ENCODE measurements at regions not wholly inside any gene's neighbourhood (a gene's known extent, or its start where the extent isn't known, plus 50 kb on each side); places are given as distances from the start of the nearest gene placed in this dataset.

DNA sequence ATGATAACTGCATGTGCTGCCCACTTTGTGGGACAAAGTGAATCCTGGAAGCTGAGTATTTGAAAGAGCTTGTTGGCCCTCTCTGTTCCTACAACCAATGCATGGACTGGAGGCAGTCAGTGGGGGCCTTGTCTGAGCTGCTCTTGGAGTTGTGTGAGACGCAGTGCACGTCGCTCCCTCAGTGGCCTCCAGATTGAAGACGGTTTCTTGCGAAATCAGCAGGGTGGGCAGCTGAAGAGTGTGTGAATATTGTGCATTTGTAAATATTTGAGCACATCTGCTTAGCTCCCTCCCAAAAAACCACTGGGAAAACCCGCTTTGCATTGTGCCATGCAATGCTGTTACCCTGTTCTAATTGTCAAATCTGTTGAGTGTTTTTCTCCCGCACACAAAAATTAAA is 782.8 kb downstream of the PLCL1 start:
- no peak for DNase-seq
- H3K36me3 ChIP-seq (ENCODE audit: control insufficient read depth, insufficient read depth, low read length), result no peaks in the 10 kb centered on the region
- H3K4me1 ChIP-seq (ENCODE audit: control insufficient read depth, insufficient read depth, low read length, poor library complexity, severe bottlenecking), result no peaks in the 10 kb centered on the region
- H3K4me3 ChIP-seq (ENCODE audit: insufficient read depth, low read depth, low read length, poor library complexity, severe bottlenecking), result no peak overlapping the region
- H3K27ac ChIP-seq (ENCODE audit: insufficient read depth, low read length, poor library complexity, severe bottlenecking), result no peak overlapping the region
- H3K27me3 ChIP-seq (replicated peaks; ENCODE audit: control insufficient read depth, insufficient read depth, low read length, poor library complexity, severe bottlenecking), result no peaks in the 10 kb centered on the region
- no peaks in the 10 kb centered on the region for H3K9me3 ChIP-seq (ENCODE audit: control insufficient read depth, low read length)

DNA sequence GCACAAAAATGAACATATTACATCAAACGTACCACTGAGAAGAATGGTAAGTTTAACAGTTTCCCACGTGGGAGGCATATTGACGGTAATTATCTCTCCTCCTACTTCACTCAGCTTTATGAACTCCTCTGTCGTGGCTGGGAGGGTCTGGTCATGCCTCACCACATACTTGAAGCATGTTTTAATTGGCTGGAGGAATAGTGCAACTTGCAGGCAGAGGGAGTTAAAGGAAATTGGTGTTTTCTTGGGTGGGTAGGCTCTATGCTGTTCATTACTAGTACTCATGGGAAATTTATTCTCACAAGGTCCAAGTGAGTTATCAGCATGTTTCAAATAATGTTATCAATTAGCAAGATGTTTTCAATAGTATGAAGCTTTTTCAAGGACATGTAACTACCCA is 767.0 kb downstream of the PLCL1 start:
- Histone ChIP-seq H3K27ac (ENCODE audit: insufficient read depth, low read length, poor library complexity, severe bottlenecking) (no peak overlapping the region), H3K27me3 (replicated peaks; ENCODE audit: control insufficient read depth, insufficient read depth, low read length, poor library complexity, severe bottlenecking) (no peaks in the 10 kb centered on the region), H3K4me3 (ENCODE audit: insufficient read depth, low read depth, low read length, poor library complexity, severe bottlenecking) (no peak overlapping the region), H3K9me3 (ENCODE audit: control insufficient read depth, low read length) (no peaks in the 10 kb centered on the region), H3K36me3 (ENCODE audit: control insufficient read depth, insufficient read depth, low read length) (no peaks in the 10 kb centered on the region), H3K4me1 (ENCODE audit: control insufficient read depth, insufficient read depth, low read length, poor library complexity, severe bottlenecking) (no peaks in the 10 kb centered on the region)
- DNase-seq, result no peak

DNA sequence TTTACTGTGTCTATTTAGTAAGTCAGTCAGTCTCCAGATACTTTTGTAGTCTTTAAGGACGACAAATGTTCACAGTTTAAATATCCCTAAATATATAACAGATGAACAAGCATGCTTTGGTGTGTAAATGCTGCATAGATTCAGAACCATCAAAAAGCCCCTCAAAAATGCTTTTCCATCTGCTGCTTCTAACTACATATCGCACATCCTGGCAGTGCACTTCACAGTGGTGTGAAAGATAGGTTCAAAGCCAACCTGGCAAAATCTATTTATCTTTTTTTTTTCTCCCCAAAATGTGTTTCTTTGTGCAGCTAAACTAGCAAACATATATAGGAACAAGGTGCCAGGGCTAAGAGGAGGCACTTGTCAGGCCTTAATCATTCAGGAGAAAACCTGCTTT is 753.8 kb downstream of the PLCL1 start:
- no peak for DNase-seq
- Histone ChIP-seq H3K27me3 (replicated peaks; ENCODE audit: control insufficient read depth, insufficient read depth, low read length, poor library complexity, severe bottlenecking) (no peaks in the 10 kb centered on the region), H3K4me1 (ENCODE audit: control insufficient read depth, insufficient read depth, low read length, poor library complexity, severe bottlenecking) (no peaks in the 10 kb centered on the region), H3K36me3 (ENCODE audit: control insufficient read depth, insufficient read depth, low read length) (no peaks in the 10 kb centered on the region), H3K9me3 (ENCODE audit: control insufficient read depth, low read length) (no peaks in the 10 kb centered on the region), H3K4me3 (ENCODE audit: insufficient read depth, low read depth, low read length, poor library complexity, severe bottlenecking) (no peak overlapping the region), H3K27ac (ENCODE audit: insufficient read depth, low read length, poor library complexity, severe bottlenecking) (no peak overlapping the region)

DNA sequence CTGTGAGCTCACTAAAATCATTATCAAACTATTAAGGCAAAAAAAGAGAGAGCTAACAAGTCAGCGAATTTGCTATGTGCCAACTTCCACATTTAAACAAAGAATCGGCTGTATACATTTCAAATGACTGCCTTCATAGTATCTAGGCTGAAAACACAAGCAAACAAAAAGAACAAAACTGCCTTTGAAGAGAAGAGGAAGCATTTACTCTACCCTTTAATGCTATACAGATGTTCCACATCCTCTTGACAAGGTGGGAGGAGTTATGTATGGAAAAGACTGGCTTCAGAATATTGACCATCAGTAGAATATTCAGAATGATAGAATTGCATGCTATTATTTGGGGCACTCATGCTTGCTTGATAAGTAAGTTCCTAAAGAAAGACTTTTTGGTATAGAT is 741.7 kb downstream of the PLCL1 start:
- Histone ChIP-seq H3K36me3 (ENCODE audit: control insufficient read depth, insufficient read depth, low read length) (no peaks in the 10 kb centered on the region), H3K27me3 (replicated peaks; ENCODE audit: control insufficient read depth, insufficient read depth, low read length, poor library complexity, severe bottlenecking) (no peaks in the 10 kb centered on the region), H3K4me1 (ENCODE audit: control insufficient read depth, insufficient read depth, low read length, poor library complexity, severe bottlenecking) (no peaks in the 10 kb centered on the region), H3K9me3 (ENCODE audit: control insufficient read depth, low read length) (no peaks in the 10 kb centered on the region), H3K27ac (ENCODE audit: insufficient read depth, low read length, poor library complexity, severe bottlenecking) (no peak overlapping the region), H3K4me3 (ENCODE audit: insufficient read depth, low read depth, low read length, poor library complexity, severe bottlenecking) (no peak overlapping the region)
- DNase-seq, result no peak

DNA sequence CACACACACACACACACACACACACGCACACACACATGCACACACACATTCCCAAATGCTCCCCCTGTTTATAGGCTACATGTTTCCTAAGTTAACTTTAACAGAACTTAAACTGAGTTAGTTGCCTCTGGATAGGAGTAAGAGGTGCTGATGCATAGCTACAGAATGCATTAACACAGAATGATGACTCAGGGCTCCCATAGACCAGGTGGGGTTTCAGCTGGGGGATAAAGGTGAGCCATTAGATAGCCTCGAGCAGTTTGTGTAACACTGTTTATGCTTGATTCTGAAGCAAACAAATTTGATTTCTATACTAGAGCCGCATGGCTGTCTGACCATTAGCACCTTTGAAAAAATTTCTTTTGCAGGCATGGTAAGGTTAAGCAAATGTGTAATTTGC is 741.0 kb downstream of the PLCL1 start:
- no peaks in the 10 kb centered on the region for H3K4me1 ChIP-seq (ENCODE audit: control insufficient read depth, insufficient read depth, low read length, poor library complexity, severe bottlenecking)
- H3K9me3 ChIP-seq (ENCODE audit: control insufficient read depth, low read length), result no peaks in the 10 kb centered on the region
- no peak for DNase-seq
- no peaks in the 10 kb centered on the region for H3K27me3 ChIP-seq (replicated peaks; ENCODE audit: control insufficient read depth, insufficient read depth, low read length, poor library complexity, severe bottlenecking)
- H3K36me3 ChIP-seq (ENCODE audit: control insufficient read depth, insufficient read depth, low read length), result no peaks in the 10 kb centered on the region
- H3K27ac ChIP-seq (ENCODE audit: insufficient read depth, low read length, poor library complexity, severe bottlenecking), result no peak overlapping the region
- H3K4me3 ChIP-seq (ENCODE audit: insufficient read depth, low read depth, low read length, poor library complexity, severe bottlenecking), result no peak overlapping the region

DNA sequence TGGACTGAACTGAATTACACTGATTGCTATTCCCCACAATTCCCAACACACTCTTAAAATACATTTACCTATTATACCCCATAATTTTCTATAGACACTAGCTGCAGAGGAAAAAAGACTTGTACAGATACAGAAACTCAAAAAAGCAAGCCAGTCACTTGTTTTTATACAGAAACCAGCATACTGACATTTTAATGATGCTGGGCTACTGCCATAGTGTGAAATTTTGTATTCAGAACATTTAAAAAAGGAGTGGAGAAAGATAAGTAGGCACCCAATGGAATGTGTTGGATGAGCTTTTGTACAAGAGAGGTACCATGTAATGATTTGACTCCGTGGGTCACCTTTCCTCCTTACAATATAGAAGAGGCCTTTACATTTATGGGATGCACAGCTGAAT is 740.1 kb downstream of the PLCL1 start:
- no peaks in the 10 kb centered on the region for H3K9me3 ChIP-seq (ENCODE audit: control insufficient read depth, low read length)
- DNase-seq, result no peak
- H3K36me3 ChIP-seq (ENCODE audit: control insufficient read depth, insufficient read depth, low read length), result no peaks in the 10 kb centered on the region
- H3K27me3 ChIP-seq (replicated peaks; ENCODE audit: control insufficient read depth, insufficient read depth, low read length, poor library complexity, severe bottlenecking), result no peaks in the 10 kb centered on the region
- no peak overlapping the region for H3K27ac ChIP-seq (ENCODE audit: insufficient read depth, low read length, poor library complexity, severe bottlenecking)
- H3K4me3 ChIP-seq (ENCODE audit: insufficient read depth, low read depth, low read length, poor library complexity, severe bottlenecking), result no peak overlapping the region
- H3K4me1 ChIP-seq (ENCODE audit: control insufficient read depth, insufficient read depth, low read length, poor library complexity, severe bottlenecking), result no peaks in the 10 kb centered on the region

DNA sequence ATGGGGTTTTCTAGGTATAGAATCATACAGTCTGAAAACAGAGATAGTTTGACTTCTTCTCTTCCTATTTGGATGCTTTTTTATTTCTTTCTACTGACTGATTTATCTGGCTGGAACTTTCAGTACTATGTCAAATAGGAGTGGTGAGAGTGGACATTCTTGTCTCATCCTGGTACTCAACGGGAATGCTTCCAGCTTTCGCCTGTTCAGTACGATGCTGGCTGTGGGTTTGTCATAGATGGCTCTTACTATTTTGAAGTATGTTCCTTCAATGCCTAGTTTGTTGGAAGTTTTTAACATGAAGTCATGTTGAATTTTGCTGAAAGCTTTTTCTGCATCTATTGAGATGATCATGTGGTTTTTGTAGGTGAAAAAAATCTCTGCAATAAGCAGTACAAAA is 730.4 kb downstream of the PLCL1 start:
- DNase-seq, result no peak
- Histone ChIP-seq H3K36me3 (ENCODE audit: control insufficient read depth, insufficient read depth, low read length) (no peaks in the 10 kb centered on the region), H3K27me3 (replicated peaks; ENCODE audit: control insufficient read depth, insufficient read depth, low read length, poor library complexity, severe bottlenecking) (no peaks in the 10 kb centered on the region), H3K9me3 (ENCODE audit: control insufficient read depth, low read length) (no peaks in the 10 kb centered on the region), H3K4me1 (ENCODE audit: control insufficient read depth, insufficient read depth, low read length, poor library complexity, severe bottlenecking) (no peaks in the 10 kb centered on the region), H3K27ac (ENCODE audit: insufficient read depth, low read length, poor library complexity, severe bottlenecking) (no peak overlapping the region), H3K4me3 (ENCODE audit: insufficient read depth, low read depth, low read length, poor library complexity, severe bottlenecking) (no peak overlapping the region)

DNA sequence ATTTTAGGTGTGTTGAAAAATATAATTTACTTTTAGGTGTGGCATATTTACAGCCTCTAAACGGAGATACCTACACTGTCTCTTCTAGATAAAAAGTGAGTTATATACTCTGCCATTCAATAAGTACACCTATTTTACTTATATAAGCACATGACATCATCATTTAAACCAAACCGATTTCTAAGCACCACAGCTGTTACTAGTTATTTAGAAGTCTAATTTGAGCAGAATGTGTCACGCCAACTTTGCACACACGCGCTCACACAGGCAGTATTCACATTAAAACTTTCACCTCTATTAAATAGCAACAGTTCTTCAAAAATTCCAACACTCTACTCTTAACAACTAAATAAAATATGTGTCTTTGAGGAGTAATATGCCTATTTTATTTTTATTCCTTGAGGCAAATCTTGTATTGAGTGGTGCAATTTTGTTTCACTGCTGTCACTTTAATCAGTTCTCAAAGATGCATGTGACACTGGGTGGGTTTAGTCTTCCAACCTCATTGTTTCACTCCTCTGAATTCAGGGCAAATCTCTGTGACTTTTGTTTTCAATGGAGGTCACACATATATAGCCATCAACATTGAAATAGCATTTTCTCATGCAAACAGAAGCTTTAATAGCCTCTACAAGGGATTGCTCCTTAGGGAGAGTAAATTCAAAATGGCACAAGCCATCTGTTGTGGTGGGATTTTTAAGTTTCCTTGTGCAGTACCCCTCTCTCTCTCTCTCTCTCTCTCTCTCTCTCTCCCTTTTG is 721.0 kb downstream of the PLCL1 start:
- Histone ChIP-seq H3K9me3 (ENCODE audit: control insufficient read depth, low read length) (no peaks in the 10 kb centered on the region), H3K4me3 (ENCODE audit: insufficient read depth, low read depth, low read length, poor library complexity, severe bottlenecking) (no peak overlapping the region), H3K4me1 (ENCODE audit: control insufficient read depth, insufficient read depth, low read length, poor library complexity, severe bottlenecking) (no peaks in the 10 kb centered on the region), H3K27ac (ENCODE audit: insufficient read depth, low read length, poor library complexity, severe bottlenecking) (no peak overlapping the region), H3K36me3 (ENCODE audit: control insufficient read depth, insufficient read depth, low read length) (no peaks in the 10 kb centered on the region), H3K27me3 (replicated peaks; ENCODE audit: control insufficient read depth, insufficient read depth, low read length, poor library complexity, severe bottlenecking) (no peaks in the 10 kb centered on the region)
- no peak for DNase-seq

DNA sequence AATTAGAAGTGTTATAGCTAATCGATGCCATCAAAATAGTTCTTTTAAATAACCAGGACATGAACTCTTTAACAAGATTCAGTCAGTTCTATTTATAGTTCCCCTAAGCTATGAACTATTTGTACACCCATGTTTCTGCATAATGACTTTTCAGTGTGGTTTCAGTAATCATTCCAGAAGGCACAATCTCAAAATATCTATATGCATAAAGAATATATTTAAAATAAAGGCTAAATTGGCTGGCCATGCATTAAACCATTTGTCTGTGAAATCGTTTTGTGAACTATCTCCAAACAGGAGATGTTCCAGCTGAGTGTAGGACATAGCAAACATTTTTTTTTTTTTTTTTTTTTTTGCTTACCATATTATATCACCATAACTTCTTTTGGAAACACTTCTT is 719.3 kb downstream of the PLCL1 start:
- Histone ChIP-seq H3K27ac (ENCODE audit: insufficient read depth, low read length, poor library complexity, severe bottlenecking) (no peak overlapping the region), H3K27me3 (replicated peaks; ENCODE audit: control insufficient read depth, insufficient read depth, low read length, poor library complexity, severe bottlenecking) (no peaks in the 10 kb centered on the region), H3K4me1 (ENCODE audit: control insufficient read depth, insufficient read depth, low read length, poor library complexity, severe bottlenecking) (no peaks in the 10 kb centered on the region), H3K9me3 (ENCODE audit: control insufficient read depth, low read length) (no peaks in the 10 kb centered on the region), H3K4me3 (ENCODE audit: insufficient read depth, low read depth, low read length, poor library complexity, severe bottlenecking) (no peak overlapping the region), H3K36me3 (ENCODE audit: control insufficient read depth, insufficient read depth, low read length) (no peaks in the 10 kb centered on the region)
- no peak for DNase-seq

DNA sequence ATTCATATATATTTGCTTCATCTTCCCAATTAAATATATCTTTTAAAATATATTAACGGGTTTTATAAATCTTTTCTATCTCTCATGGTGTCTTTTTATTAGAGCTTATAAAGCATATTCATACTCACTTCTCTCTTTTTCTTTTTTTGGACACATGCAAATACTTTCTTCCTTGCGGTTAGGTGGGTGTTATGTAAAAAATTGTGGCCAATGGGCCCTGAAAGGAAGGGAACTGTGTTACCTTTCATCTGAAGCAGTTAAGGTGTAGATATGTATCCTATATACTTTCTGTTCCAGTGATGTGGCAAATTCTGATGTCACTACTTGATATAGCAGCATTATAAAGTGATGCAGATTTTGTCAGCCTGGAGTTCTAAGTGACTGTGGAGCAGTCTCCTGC is 714.5 kb downstream of the PLCL1 start:
- no peaks in the 10 kb centered on the region for H3K36me3 ChIP-seq (ENCODE audit: control insufficient read depth, insufficient read depth, low read length)
- no peaks in the 10 kb centered on the region for H3K4me1 ChIP-seq (ENCODE audit: control insufficient read depth, insufficient read depth, low read length, poor library complexity, severe bottlenecking)
- no peaks in the 10 kb centered on the region for H3K9me3 ChIP-seq (ENCODE audit: control insufficient read depth, low read length)
- H3K4me3 ChIP-seq (ENCODE audit: insufficient read depth, low read depth, low read length, poor library complexity, severe bottlenecking), result no peak overlapping the region
- H3K27ac ChIP-seq (ENCODE audit: insufficient read depth, low read length, poor library complexity, severe bottlenecking), result no peak overlapping the region
- DNase-seq, result no peak
- H3K27me3 ChIP-seq (replicated peaks; ENCODE audit: control insufficient read depth, insufficient read depth, low read length, poor library complexity, severe bottlenecking), result no peaks in the 10 kb centered on the region

Data from effector memory CD4-positive, alpha-beta T cell (primary cell).